ENCODE measurements at regions not wholly inside any gene's neighbourhood (a gene's known extent, or its start where the extent isn't known, plus 50 kb on each side); places are given as distances from the start of the nearest gene placed in this dataset.

- TF ChIP-seq POLR2A (IDR thresholded peaks at IDR 0.05) (no peak), CTCF (IDR thresholded peaks at IDR 0.05) (no peak)
These were observed 682.4 kb downstream of the MAT2B start for GRCh38 chr5:164187785-164188184.
